Ureter (tissue), 1 donor: ENCODE measurements at regions not wholly inside any gene's neighbourhood (a gene's known extent, or its start where the extent isn't known, plus 50 kb on each side); places are given as distances from the start of the nearest gene placed in this dataset.
"Not testable (repeated sequence)": the region's sequence is repeated elsewhere in the genome, so short reads cannot be mapped to it uniquely, and the experiment has no call there.

Source experiments
- DNase-seq: peaks from one replicate; pipeline ENCODE4 v3.0.0-alpha.2; 2020; ENCODE audit warnings: low spot score
- donor health status: DM: yes; HTN: yes; CAD: no.

DNA sequence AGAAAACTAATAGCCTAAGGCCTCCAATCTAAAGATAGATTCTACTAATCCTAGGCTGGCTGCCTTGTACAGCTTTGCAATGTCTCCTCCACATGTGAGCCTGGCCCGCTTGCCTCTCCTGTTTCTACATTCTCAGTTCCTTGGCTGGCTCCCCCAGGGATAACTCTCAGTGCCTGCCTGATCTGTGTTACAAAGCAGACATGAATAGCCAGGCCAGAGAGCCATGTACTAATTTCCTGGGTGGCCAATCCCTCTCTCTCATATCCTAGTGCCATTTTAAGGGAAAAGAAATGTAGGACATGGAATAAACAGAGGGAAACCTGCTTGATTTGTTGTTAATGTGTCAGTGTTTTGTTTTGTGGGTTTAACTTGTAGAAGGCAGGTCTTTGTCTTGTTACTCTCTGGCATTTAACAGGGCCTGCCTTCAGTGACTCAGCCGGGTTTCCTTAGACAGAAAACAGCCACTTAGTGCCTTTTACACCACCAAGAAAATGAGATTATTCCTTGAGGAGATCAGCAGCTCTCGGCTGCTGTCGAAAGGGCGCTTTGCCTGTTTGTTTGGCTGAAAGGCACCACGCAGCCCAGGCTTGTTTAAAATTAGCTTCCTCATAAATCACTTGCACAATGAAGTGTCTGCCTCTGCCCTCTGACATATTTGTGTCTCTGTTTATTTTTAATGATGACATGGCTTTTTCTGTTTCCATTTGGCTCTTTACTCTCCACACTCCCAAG lies 702.7 kb downstream of the MAFB start:
- peak; percentile 56 for DNase-seq

DNA sequence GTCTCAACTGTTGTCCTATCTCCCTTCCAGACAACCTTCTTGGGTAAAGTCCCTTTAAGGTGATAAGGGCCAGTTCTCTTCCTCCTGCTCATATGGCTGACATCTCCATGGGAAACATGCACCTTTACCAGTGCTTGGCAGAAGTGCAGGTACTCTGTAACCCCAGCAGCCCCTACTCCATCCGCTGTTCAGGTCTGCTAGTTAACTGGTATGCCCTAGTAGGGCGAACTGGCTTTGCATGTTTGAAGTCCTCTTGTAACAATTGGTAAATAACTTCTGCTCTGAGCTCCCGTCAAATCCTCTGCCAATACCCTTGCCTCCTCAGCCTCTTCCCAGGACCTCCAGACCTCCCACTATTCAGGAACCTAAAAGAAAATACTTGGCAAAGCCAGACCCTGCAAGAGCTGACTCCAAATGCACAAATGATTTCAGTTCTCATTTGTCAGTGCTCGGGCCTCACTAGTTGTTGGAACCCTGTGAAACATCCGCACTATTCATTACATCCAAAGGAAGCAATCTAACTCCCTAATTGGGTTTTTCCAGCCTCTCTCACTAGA lies 703.7 kb downstream of the MAFB start:
- DNase-seq, result no peak

DNA sequence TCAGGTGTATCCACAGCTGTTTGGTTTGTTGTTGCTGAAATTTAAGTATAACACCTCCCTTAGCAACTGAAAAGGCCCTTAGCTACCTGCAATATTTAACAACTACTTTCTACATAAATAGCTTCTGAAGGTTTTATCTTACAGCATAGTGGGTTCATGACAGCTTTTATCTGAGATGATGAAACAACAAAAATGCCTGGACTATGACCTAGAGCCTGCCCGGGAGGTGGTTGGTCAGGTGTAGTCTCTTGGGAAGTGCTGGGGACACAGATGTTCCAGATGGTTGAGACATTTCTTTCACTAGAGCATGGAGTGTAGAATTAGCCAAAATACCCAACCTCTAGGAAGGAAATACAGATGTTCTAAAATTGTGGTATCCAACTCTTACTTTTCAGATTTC lies 705.4 kb downstream of the MAFB start:
- DNase-seq, result no peak

DNA sequence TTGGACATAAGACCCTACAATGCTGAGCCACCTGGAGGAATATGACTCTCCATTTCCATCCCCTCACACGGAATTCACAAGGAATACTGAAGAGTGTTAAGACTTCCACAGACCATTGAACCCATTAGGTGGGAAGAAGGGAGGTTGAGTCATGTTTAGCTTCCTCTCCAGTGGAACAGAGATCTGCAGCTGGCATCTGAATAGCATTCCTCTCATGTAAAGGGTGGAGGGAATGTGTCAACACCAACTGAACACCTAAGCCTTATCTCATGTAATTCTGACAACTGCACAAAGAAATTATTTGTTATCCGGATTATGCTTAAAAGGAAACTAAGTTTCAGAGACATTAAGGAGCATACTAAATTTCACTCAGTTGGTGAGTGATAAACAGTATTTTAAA lies 705.9 kb downstream of the MAFB start:
- DNase-seq, result no peak

DNA sequence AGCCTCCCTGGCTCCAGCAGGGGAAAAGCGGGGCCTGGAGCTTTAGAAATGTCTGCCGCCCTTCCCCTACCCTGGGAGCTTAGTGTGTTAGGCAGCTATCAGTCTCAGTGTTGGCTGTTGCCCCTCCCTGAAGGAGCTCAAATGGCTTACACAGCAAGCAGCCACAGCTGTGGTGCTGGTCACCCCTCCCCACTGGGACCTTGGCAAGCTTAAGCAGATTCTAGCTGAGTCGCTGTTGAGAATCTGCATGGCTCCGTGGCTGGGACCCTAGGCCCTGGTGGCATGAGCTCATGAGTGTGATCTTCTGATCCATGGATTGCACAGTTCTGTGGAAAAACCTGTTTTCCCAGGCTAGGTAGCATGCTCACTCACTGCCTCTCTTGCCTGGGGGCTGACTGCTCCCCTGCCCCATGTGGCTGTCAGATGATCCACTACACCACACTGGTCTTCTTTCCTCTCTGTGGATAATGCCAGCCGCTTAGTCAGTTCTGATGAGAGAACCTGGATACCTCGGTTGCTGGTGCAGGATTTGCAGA lies 714.0 kb downstream of the MAFB start:
- DNase-seq, result no peak

DNA sequence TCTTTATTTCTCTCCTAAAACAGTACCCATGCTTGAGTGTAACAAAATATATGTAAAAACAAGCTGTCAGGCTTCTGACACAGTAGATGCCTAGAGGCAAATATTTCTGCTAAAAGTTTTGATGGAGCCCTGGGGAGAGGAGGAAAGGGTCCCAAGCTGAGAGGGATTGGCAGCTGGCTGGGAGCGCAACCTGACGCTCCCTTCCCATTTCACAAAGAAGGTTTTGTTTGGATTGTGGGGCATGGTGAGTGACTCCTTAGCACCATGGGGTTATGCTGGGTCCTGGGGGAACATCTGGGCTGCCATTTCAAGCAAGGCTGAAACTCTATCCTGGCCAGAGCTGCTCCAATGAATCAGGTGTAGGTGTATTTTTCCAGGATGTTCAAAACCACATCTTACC lies 720.5 kb downstream of the MAFB start:
- DNase-seq, result no peak

DNA sequence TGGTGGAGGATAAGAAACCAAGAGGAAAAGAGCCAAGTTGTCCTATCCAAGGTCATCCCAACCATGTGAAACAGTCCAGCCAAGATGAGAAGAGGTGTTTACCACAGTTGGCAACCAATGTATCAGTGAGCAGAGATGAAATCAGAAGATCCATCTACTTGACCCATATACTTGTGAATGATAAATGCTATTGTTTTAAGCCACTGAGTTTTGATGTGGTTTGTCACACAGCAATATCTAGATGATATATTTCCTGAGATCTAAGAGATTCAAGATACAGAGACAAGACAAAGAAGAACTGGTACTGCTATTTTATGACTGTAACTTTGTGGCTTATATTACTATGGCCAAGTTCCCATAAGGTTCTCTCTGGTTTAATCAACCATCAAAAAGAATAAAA lies 721.2 kb downstream of the MAFB start:
- DNase-seq, result no peak

DNA sequence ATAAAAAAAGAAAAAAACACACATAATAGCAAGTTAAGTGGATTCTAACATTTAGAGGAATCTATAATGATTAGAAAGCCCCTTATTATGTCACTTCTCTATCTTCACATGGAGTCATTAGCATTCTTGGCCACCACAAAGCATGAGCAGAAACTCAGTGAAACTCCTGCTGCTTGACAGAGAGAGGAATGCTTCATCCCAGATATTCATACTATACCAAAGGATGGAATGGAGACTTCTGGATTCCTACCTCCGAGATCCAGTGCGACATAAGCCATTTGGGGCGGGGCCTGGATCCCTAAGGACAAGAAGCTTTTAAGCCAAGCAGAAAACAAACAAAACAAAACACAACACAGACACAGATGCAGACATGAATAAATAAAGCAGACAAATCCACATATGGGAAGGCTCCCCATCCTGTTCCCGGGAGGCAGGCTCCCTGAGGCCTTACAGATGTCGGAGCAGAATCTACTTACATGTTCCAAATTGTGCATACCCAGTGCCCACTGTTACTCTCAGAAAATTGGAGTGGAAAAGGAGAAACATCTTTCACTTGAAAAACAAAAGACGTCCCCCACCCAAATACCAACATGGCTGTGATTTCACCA lies 727.3 kb downstream of the MAFB start:
- DNase-seq, result no peak

DNA sequence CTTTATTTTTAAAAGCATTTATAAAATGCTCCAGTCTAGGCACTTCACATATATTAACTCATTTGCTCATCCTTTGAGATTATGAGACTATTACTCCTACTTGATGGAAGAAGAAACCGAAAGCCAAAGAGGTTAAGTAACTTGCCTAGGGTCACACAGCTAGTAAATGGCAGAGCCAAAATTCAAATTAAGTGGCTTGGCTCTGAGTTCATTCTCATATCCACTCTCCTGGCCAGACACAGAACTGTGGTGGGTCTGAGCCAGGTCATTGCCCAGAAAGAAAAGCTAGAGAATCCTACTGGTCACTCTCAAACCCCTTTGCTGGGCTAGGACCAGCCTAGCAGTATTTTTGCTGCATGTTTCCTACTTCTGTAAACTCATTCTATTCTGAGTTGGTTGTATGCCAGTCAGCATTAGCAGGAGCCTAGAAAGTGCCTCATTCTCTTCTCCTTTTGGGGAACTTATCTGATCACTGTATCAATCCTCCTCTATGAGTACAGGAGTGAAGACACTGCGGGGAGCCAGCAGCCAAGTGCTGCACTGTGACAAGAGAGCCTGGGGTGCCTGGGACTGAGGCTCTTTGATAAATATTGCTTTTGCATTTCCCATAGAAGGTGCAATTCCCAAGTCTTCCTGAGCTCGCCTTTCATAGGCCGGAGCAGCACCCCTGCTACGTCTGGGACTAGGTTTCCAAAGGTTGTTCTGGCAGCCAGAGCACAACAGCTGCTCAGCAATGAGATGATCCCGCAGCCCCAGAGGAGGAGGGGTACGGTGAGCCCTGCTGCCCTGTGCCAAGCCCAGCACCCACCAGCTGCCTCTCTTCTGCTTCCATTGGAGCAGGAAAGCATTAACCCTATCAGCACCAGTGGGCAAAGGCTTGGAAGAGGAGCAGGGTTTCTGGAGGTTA lies 728.3 kb downstream of the MAFB start:
- no peak for DNase-seq

DNA sequence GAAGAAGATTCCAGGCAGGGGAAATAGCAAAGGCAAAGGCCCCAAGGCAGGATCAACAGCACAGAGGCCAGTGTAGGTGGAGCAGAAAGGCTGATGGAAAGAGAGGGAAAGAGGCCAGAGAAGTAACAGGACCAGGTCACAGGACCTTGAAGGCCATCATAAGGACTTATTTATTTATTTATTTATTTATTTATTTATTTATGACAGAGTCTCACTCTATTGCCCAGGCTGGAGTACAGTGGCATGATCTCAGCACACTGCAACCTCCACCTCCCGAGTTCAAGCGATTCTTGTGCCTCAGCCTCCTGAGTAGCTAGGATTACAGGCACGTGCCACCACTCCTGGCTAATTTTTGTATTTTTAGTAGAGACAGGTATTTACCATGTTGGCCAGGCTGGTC lies 731.1 kb downstream of the MAFB start:
- DNase-seq, result not testable (repeated sequence)

DNA sequence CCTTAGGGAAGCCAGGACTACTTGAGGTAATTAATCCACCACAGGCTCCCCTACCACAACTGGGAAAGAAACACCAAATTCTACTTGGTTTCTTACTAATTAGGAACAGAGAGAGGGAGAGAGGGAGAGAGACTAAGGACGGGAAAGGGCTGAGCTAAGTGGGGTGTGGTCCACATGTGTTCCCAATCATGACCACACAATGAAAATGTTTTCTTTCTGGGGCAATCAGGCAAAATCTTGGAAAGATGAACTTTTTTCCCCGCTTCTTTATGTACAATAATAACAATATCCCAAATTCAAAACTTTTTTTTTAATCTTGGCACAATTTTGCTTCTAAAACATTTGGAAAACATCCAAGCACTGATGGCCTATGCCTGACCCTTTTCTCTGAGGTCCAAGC lies 734.4 kb downstream of the MAFB start:
- DNase-seq, result no peak

DNA sequence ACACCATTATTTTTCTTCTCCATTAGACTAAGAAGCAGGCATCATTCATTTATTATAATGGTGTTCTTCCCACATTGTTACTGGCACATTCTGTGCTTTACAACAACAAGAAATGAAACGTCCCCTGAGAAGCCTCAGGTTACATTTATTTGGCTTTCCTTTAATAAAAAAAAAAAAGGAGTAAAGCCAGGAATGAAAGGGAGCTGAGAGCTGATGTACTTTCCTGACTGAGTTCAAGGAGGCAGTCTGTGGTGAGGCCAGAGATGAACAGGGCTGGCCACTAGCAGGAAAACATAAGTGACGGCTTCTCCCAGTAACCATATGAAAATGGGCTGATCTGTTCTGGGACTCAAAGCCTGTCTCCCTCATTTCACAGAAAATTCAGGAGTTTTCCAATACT lies 742.1 kb downstream of the MAFB start:
- no peak for DNase-seq

DNA sequence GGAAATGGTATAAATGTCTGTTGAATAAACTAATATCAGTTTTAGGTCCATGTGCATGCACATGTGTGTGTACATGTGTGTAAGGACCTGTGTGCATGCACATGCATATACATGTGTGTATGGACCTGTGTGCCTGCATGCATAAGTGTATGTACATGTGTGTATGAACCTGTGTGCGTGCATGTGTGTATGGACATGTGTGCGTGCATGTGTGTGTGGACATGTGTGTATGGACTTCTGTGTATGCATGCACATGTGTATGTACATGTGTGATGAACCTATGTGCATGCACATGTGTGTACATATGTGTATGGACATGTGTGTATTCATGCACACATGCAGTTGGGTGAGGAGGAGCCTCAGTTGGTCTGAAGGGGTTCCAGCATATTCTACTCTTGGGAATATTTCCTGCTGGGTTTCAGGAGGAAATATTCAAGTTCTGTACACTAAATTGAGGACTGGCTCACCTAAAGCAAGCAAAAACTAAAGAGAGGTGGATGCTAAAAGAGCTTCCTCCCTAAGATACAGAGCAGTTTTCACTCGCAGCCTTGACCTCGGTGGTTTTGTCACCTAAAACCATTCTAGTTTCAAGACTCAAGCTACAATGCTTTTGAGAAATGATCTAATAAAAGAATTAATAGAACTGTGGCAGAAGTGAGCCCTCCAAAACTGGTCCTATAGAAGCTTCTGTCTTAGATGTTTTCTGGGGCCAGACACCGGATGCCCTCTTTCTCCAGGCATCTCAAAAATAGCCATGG lies 742.8 kb downstream of the MAFB start:
- no peak for DNase-seq

DNA sequence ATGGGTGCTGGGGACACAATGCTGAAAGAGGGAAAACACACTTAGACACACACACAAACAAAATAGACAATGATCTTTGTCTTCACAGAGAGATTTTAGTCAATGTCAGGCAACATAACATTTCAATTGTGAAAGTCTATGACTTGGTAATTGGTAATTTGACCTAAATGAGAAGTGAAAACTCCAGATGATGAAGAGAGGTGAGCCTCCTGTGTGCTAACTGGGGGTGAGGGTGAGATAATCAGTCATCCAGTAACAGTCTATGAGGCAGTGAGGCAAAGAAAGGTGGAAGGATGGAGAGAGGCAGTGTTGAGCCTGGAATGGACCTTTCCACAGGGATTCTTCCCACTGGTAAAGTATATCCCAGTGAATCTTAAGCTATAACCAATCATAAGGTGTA lies 744.2 kb downstream of the MAFB start:
- DNase-seq, result no peak

DNA sequence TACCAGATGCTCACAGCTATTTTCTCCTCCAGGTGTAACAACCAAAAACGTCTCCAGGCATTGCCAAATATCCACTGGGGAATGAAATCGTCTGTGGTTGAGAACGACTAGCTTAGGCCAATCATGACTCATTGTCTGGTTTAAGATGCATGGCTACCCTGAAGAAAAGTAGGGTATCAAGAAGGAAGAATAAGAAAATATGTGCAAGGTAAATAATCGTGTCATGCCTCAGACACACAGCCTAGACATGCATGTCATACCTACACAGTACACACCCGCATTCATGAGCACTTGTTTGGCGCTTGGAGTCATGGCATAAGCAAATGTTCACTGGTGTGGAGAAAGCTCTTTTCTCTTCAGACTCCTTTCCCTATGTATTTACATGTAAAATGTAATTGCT lies 745.7 kb downstream of the MAFB start:
- DNase-seq, result no peak

DNA sequence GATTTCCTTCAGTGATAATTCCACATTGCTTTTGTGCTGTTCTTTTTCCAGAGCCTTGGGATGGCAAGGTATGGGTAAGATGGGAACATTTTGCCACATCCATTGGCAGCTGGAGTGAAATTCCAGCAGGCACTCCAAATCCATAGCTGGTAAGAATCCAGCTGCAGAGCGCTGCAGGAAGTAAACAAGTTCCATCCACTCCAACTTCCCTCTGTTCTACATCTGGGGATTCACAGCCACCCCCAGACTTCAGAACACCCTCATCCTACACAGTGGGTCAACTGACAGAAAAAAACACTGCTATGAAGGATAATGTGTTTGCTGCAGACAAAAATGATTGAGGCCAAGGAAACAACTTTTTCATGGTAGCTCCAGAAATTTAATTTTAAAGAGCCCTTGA lies 747.8 kb downstream of the MAFB start:
- no peak for DNase-seq

DNA sequence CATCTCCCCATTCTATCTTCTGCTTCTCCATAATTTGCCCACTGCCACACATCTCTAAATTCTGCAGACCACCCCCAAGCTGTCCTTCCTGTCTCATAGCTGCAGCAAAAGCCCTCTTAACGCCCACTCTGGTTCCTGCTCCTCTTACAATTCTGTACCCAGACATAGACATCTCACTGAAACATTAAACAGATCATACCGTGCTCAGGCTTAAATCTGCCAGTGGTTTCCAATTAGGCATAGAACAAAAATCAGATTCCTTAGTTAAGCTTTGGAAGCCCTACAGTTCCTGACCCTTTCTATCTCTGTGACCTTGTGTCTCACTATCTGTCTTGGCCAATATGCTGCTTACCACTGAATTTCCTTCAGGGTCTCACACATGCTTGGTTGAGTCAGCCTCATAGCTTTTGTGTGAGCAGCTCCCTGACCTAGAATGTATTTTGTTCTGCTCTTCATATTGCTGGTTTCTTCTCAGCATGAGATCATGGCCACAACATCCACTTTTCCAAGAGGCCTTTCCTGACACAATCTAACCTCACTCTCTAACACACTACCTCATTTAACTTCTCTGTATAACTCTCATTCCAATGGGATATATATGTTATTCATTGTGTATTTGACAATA lies 749.7 kb downstream of the MAFB start:
- DNase-seq, result no peak

DNA sequence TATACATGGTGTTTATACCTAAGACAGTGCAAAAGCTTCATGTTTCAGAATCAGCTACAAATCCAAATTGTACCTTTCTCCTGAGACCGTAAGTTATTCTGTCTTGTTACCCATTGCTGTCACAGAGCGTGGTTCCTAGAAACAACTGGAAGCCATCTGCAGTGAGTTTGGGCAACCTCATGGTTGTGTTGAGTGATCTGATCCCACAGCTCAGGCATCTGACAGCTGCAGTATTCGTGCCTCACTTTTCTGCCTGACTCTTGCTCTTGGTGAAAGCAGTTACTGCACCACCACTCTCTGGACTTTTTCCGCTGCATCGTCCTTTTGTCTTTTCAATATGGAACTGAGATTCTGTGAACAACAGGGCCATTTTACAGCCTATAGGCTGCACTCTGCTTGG lies 752.6 kb downstream of the MAFB start:
- no peak for DNase-seq

DNA sequence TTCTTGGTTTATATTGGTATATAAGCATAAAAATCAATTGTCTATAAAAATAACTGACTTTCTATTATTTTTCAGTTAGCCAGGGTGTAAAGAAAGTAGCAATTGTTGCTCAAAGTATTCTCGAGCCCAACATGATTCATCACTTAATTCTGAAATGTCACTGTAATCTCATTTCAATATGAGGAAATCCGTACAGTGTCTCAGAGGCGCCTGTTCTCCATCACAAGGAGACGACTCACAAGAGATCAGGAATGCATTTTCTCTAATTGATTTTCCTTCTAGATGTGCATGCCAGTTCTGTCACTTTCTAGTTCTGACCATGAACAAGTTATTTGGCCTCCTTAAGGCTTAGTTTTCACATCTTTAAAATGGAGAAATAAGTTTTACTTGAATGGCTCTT lies 753.1 kb downstream of the MAFB start:
- DNase-seq, result no peak

DNA sequence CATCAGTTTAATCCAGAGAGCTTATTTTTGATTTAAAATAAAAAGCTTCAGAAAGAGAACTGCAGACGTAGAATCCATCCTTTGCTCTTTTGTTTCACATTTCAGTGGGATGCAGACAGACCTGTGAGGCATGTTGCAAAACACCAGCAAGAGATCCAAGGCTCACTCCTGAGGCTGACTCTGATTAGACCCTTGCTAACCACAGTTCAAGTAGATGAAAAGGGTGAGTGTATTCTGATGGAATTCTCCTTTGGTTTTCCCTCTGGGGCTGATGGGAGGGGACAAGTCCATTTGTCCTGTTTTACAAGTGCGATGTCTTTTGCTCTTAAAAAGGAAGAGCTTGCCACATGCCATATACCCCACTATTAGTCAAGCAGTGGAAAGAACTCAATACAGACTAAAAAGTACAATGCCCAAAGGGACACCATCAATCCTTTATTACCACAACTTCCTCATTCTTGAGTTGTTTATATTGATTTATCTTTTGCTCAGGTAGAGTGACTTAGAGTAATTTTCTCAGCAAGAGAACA lies 772.7 kb downstream of the MAFB start:
- DNase-seq, result no peak

DNA sequence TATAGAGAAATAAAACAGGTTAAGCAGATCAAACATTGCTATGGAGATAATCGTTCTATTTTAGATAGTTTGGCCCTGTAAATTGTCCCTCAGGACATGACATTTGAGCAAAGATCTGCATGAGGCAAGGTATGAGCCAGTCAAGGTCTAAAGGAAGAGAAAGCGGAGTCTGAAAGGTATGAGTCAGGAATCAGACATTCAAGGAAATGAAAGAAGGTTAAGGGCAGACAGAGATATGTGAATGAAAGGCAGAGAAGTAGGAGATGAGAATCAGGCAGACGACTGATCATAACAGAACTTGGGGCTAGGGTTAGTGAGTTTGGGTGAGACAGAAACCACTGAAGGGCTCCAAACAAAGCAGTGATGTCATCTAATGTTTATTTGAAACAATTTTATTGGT lies 775.8 kb downstream of the MAFB start:
- DNase-seq, result no peak
